HG03442 (cell line): ENCODE measurements at regions not wholly inside any gene's neighbourhood (a gene's known extent, or its start where the extent isn't known, plus 50 kb on each side); places are given as distances from the start of the nearest gene placed in this dataset.

Experiments used
- ATAC-seq: cut with Tn5 transposase; IDR thresholded peaks from one replicate; pipeline ENCODE4 v1.9.1; 2021; ENCODE audit warnings: mild to moderate bottlenecking, moderate library complexity; ENCODE audit not compliant: unreplicated experiment

GRCh38 chr5:125574491-125575044 is 828.1 kb upstream of the ZNF608 start:
- ATAC-seq, result no peak

GRCh38 chr5:125575171-125575890 is 828.9 kb upstream of the ZNF608 start:
- no peak for ATAC-seq

- no peak for ATAC-seq
Observed at GRCh38 chr5:125575891-125576505, 829.6 kb upstream of the ZNF608 start.

GRCh38 chr5:125576822-125577221 is 830.4 kb upstream of the ZNF608 start:
- ATAC-seq, result no peak

- ATAC-seq, result no peak
Observed at GRCh38 chr5:125578551-125578950, 832.1 kb upstream of the ZNF608 start.

GRCh38 chr5:125579182-125579581 is 832.7 kb upstream of the ZNF608 start:
- ATAC-seq, result no peak

GRCh38 chr5:125581311-125581710 is 834.9 kb upstream of the ZNF608 start:
- ATAC-seq, result no peak

- no peak for ATAC-seq
Observed at GRCh38 chr5:125582352-125582751, 835.9 kb upstream of the ZNF608 start.

GRCh38 chr5:125583321-125584139 is 837.1 kb upstream of the ZNF608 start:
- ATAC-seq, result no peak

- no peak for ATAC-seq
Observed at GRCh38 chr5:125584140-125584520, 837.7 kb upstream of the ZNF608 start.

GRCh38 chr5:125587631-125588030 is 835.6 kb upstream of the GRAMD2B start:
- ATAC-seq, result no peak

GRCh38 chr5:125592856-125593255 is 830.4 kb upstream of the GRAMD2B start:
- ATAC-seq, result no peak

GRCh38 chr5:125595095-125595494 is 828.1 kb upstream of the GRAMD2B start:
- no peak for ATAC-seq

GRCh38 chr5:125595845-125596244 is 827.4 kb upstream of the GRAMD2B start:
- no peak for ATAC-seq

- no peak for ATAC-seq
Observed at GRCh38 chr5:125597338-125597737, 825.9 kb upstream of the GRAMD2B start.

GRCh38 chr5:125600559-125600958 is 822.6 kb upstream of the GRAMD2B start:
- ATAC-seq, result no peak

GRCh38 chr5:125602184-125602583 is 821.0 kb upstream of the GRAMD2B start:
- no peak for ATAC-seq

- no peak for ATAC-seq
Observed at GRCh38 chr5:125603321-125603720, 819.9 kb upstream of the GRAMD2B start.

GRCh38 chr5:125604104-125604503 is 819.1 kb upstream of the GRAMD2B start:
- no peak for ATAC-seq

- ATAC-seq, result no peak
Observed at GRCh38 chr5:125607018-125607417, 816.2 kb upstream of the GRAMD2B start.

GRCh38 chr5:125609011-125609410 is 814.2 kb upstream of the GRAMD2B start:
- no peak for ATAC-seq

GRCh38 chr5:125610892-125611291 is 812.3 kb upstream of the GRAMD2B start:
- no peak for ATAC-seq
